Body of pancreas (tissue), 4 donors: ENCODE measurements at regions not wholly inside any gene's neighbourhood (a gene's known extent, or its start where the extent isn't known, plus 50 kb on each side); places are given as distances from the start of the nearest gene placed in this dataset.

Experiments
- ATAC-seq: fragments of 150-250 bp; one replicate; pipeline ENCODE4 v1.9.1; 2016
- DNase-seq, 4 donors: peaks; one replicate each; pipeline ENCODE4 v3.0.0-alpha.2; 2019
- H3K27ac ChIP-seq, 4 donors: fragments of 200-600 bp; sonication (generic); 1 replicate in 3 of 4; 2 replicates in 1 of 4; pipeline versions ENCODE4 v1.5.1 to v1.6.1; 2016 to 2019; ENCODE audit warnings: mild to moderate bottlenecking in 1 of 4, mixed read lengths in 1 of 4, moderate library complexity in 1 of 4
- H3K27me3 ChIP-seq, 2 donors: fragments of 200-600 bp; sonication (generic); one replicate each; pipeline ENCODE4 v1.6.0; 2016; ENCODE audit warnings: mild to moderate bottlenecking in 1 of 2
- H3K36me3 ChIP-seq, 2 donors: fragments of 200-600 bp; sonication (generic); replicated peaks in 1 of 2; 2 replicates each; pipeline ENCODE4 v1.5.1; 2016; ENCODE audit warnings: low read depth in 2 of 2; ENCODE audit not compliant: insufficient read depth in 1 of 2
- H3K4me1 ChIP-seq: fragments of 200-600 bp; sonication (generic); one replicate; pipeline ENCODE4 v1.6.0; 2016
- H3K4me3 ChIP-seq, 2 donors: fragments of 200-600 bp; sonication (generic); 1 replicate in 1 of 2; 2 replicates in 1 of 2; pipeline ENCODE4 v1.5.1; 2016 to 2019
- H3K9me3 ChIP-seq, 3 donors: fragments of 200-600 bp; sonication (generic); 1 replicate in 2 of 3; 2 replicates in 1 of 3; pipeline ENCODE4 v1.5.1; 2016
- POLR2A ChIP-seq, 3 donors: fragments of 450-650 bp; IDR thresholded peaks; one replicate each; pipeline ENCODE4 v1.6.1; 2016; ENCODE audit warnings: antibody characterized with exemption in 3 of 3, mild to moderate bottlenecking in 2 of 3
- WGBS, 2 donors: methylation state at CpG; one replicate each; pipeline ENCODE4 v1.1.5; 2017; 5-methylcytosine and 5-hydroxymethylcytosine counted together
- intact Hi-C: fragments of 100-400 bp; cut with DNase I; formaldehyde crosslinking; loops from one replicate; pipeline ENCODE4 v1.15.1; 2023
- TF ChIP-seq, protein P1 (sequence below), 7 experiments: fragments of 450-650 bp in 4 of 7; fragments of 200-600 bp in 3 of 7; sonication (generic) in 3 of 7; IDR thresholded peaks; one replicate each; pipeline ENCODE4 v1.5.1; 2016 to 2019; ENCODE audit warnings: antibody characterized with exemption in 7 of 7

DNA sequence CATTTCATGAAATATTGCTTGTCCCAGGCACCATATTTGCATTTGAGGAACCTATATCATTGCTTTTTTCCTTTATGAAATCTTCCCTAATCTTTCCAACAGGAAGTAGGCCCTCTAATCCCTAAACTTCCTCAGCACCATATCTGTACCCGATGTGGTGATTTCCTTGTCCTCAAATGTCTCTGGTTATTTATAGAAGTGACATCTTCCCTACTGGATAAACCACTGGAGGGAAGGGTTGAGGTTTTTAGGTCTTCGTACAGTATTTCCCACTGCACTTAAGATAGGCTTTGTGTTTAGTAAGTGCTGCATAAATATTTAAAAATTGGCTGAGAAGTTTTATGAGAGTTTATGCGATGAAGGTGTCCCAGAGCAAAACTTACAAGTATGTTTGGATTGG is 54.9 kb upstream of the TMEM170B start:
- H3K4me1 ChIP-seq = no peaks in the 10 kb centered on the region
- no peaks in the 10 kb centered on the region for H3K36me3 ChIP-seq
- no peaks in the 10 kb centered on the region for H3K9me3 ChIP-seq
- no peak for DNase-seq
- WGBS, 2 donors = 73 to 74% methylated on average over 3 of the region's 3 CpGs
- no peak overlapping the region for H3K4me3 ChIP-seq
- H3K27ac ChIP-seq = no peak overlapping the region
- intact Hi-C loops = no loop called here
- no peaks in the 10 kb centered on the region for H3K27me3 ChIP-seq
- no peak for TF ChIP-seq POLR2A (IDR thresholded peaks at IDR 0.05)
- TF ChIP-seq, protein P1, sequence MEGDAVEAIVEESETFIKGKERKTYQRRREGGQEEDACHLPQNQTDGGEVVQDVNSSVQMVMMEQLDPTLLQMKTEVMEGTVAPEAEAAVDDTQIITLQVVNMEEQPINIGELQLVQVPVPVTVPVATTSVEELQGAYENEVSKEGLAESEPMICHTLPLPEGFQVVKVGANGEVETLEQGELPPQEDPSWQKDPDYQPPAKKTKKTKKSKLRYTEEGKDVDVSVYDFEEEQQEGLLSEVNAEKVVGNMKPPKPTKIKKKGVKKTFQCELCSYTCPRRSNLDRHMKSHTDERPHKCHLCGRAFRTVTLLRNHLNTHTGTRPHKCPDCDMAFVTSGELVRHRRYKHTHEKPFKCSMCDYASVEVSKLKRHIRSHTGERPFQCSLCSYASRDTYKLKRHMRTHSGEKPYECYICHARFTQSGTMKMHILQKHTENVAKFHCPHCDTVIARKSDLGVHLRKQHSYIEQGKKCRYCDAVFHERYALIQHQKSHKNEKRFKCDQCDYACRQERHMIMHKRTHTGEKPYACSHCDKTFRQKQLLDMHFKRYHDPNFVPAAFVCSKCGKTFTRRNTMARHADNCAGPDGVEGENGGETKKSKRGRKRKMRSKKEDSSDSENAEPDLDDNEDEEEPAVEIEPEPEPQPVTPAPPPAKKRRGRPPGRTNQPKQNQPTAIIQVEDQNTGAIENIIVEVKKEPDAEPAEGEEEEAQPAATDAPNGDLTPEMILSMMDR (IDR thresholded peaks at IDR 0.05) = no peak
- ATAC-seq = no peak

DNA sequence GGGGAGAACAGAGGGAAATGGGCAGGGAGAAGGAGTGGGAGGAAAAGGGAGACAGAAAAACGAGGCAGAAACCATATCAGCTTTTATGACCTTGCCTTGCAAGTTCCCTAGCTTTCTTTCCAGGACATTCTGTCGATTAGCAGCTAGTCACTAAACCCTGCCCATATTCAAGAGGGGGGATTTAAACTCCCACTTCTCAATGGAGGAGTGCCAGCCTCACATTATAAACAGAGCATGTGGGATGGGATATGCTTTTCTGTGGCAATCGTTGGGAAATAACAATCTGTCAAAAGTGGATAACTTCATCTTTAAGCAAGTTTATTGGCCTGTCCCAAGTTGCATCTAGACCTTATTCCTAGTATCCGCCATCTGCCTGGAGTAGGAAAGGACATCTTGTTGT is 57.0 kb upstream of the TMEM170B start:
- no peak for DNase-seq
- no peaks in the 10 kb centered on the region for H3K27me3 ChIP-seq
- intact Hi-C loops = no loop called here
- no peak for ATAC-seq
- H3K9me3 ChIP-seq = no peaks in the 10 kb centered on the region
- WGBS, 2 donors = 49% methylated on average over 4 of the region's 4 CpGs
- no peak overlapping the region for H3K27ac ChIP-seq
- TF ChIP-seq, protein P1 (IDR thresholded peaks at IDR 0.05) = no peak
- no peak for TF ChIP-seq POLR2A (IDR thresholded peaks at IDR 0.05)
- no peaks in the 10 kb centered on the region for H3K36me3 ChIP-seq
- no peak overlapping the region for H3K4me3 ChIP-seq
- H3K4me1 ChIP-seq = no peaks in the 10 kb centered on the region

DNA sequence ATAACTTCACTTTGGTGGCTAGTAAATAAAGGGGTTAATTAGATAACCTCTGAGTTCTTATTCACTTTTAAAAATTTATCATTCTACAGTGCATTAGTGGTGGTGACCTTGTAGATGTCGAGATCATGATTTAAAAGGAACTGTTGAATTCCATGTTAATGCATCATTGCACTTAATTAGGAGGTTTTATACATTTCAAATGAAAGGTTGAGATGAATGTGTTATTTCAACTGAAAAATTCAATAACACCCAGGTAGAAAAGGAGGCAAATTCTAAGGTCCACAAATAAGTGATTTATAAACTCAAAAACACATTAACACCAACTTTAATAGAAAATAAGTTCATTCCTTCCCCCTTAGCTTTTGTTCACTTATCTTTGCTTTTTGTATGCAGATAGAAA is 58.3 kb upstream of the TMEM170B start:
- Histone ChIP-seq H3K4me1 (no peaks in the 10 kb centered on the region), H3K27ac (no peak overlapping the region), H3K4me3 (no peak overlapping the region), H3K27me3 (no peaks in the 10 kb centered on the region), H3K9me3 (no peaks in the 10 kb centered on the region), H3K36me3 (no peaks in the 10 kb centered on the region)
- 19 to 37% methylated on average over 1 of the region's 1 CpG for WGBS, 2 donors
- DNase-seq (no peak), ATAC-seq (no peak)
- TF ChIP-seq POLR2A (IDR thresholded peaks at IDR 0.05) = no peak
- TF ChIP-seq, protein P1 (IDR thresholded peaks at IDR 0.05) = no peak
- intact Hi-C loops = no loop called here

DNA sequence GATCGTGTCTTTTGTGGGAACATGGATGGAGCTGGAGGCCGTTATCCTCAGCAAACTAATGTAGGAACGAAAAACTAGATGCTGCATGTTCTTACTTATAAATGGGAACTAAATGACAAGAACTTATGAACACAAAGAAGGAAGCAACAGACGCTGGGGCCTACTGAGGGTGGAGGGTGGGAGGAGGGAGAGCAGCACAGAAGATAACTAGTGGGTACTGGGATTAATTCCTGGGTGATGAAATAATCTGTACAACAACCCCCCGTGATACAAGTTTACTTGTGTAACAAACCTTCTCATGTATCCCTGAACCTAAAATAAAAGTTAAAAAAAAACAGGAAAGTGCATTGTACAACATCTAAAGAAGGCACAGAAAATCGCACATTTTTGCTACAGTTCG is 59.0 kb upstream of the TMEM170B start:
- intact Hi-C loops = no loop called here
- DNase-seq = no peak
- H3K27me3 ChIP-seq = no peaks in the 10 kb centered on the region
- H3K4me3 ChIP-seq = no peak overlapping the region
- H3K4me1 ChIP-seq = no peaks in the 10 kb centered on the region
- TF ChIP-seq, protein P1 (IDR thresholded peaks at IDR 0.05) = no peak
- no peak for TF ChIP-seq POLR2A (IDR thresholded peaks at IDR 0.05)
- no peaks in the 10 kb centered on the region for H3K36me3 ChIP-seq
- no peaks in the 10 kb centered on the region for H3K9me3 ChIP-seq
- WGBS, 2 donors = 66 to 69% methylated on average over 7 of the region's 7 CpGs
- H3K27ac ChIP-seq = no peak overlapping the region
- no peak for ATAC-seq

DNA sequence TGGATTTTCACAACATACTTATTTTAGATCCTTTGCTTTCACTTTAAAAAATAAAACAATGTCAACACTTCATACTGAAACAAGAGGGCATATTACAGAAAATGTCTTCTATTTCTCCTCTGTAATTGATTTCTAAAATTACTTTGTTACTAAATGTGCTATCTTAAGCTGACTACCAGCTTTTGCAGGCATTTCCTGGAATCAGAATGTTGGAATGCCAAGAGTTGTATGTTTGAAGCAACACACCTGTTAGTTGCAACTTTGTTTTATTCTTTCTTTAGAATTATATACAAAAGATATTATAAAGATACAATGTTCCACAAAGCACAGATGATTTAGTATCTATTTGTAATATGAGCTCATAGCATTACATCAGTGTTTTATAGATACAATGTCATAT is 62.5 kb upstream of the TMEM170B start:
- H3K9me3 ChIP-seq = no peaks in the 10 kb centered on the region
- H3K27me3 ChIP-seq = no peaks in the 10 kb centered on the region
- H3K4me3 ChIP-seq = no peak overlapping the region
- TF ChIP-seq, protein P1 (IDR thresholded peaks at IDR 0.05) = no peak
- no peak for TF ChIP-seq POLR2A (IDR thresholded peaks at IDR 0.05)
- ATAC-seq (no peak), DNase-seq (no peak)
- no peaks in the 10 kb centered on the region for H3K4me1 ChIP-seq
- intact Hi-C loops = no loop called here
- H3K27ac ChIP-seq = no peak overlapping the region
- no peaks in the 10 kb centered on the region for H3K36me3 ChIP-seq
